Stimulated activated CD4-positive, alpha-beta T cell treated with anti-CD3 and anti-CD28 coated beads, Interleukin-1b, Interleukin-23, amount 100 ng/mL, for 4 hours (primary cell): ENCODE measurements at regions not wholly inside any gene's neighbourhood (a gene's known extent, or its start where the extent isn't known, plus 50 kb on each side); places are given as distances from the start of the nearest gene placed in this dataset.
"Not testable (repeated sequence)": the region's sequence is repeated elsewhere in the genome, so short reads cannot be mapped to it uniquely, and the experiment has no call there.

ENCODE experiments used
- DNase-seq, 2 donors: peaks; one replicate each; pipeline ENCODE4 v3.0.0-alpha.2; 2020; ENCODE audit warnings: low read depth in 2 of 2

DNA sequence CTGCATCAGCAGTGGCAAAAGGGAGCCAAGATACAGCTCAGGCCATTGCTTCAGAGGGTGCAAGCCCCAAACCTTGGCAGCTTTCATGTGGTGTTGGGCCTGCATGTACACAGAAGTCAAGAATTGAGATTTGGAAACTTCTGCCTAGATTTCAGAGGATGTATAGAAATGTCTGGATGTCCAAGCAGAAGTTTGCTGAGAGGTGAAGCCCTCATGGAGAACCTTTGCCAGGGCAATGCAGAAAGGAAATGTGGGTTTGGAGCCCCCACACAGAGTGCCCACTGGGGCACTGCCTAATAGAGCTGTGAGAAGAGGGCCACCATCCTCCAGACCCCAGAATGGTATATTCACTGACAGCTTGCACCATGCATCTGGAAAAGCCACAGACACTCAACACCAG is 51.3 kb upstream of the DCLK2 start:
- DNase-seq = not testable (repeated sequence)
